ENCODE measurements at regions not wholly inside any gene's neighbourhood (a gene's known extent, or its start where the extent isn't known, plus 50 kb on each side); places are given as distances from the start of the nearest gene placed in this dataset.
"Not testable (repeated sequence)": the region's sequence is repeated elsewhere in the genome, so short reads cannot be mapped to it uniquely, and the experiment has no call there.

GRCh38 chr19:27975419-27976005 is 1237.4 kb downstream of the UQCRFS1 start:
- H3K4me1 ChIP-seq (ENCODE audit: insufficient read depth), result no peaks in the 10 kb centered on the region
- 83% methylated on average over 5 of the region's 5 CpGs for WGBS
- H3K36me3 ChIP-seq (ENCODE audit: insufficient read depth), result no peaks in the 10 kb centered on the region
- no peak overlapping the region for H3K4me3 ChIP-seq (ENCODE audit: low read depth, low read length)
- DNase-seq (ENCODE audit: extremely low spot score), result no peak
- H3K27ac ChIP-seq (ENCODE audit: low read depth), result no peak overlapping the region

GRCh38 chr19:27974082-27974513 is 1238.9 kb downstream of the UQCRFS1 start:
- 28% methylated on average over 2 of the region's 2 CpGs for WGBS
- no peaks in the 10 kb centered on the region for H3K4me1 ChIP-seq (ENCODE audit: insufficient read depth)
- H3K36me3 ChIP-seq (ENCODE audit: insufficient read depth), result no peaks in the 10 kb centered on the region
- no peak for DNase-seq (ENCODE audit: extremely low spot score)
- no peak overlapping the region for H3K4me3 ChIP-seq (ENCODE audit: low read depth, low read length)
- H3K27ac ChIP-seq (ENCODE audit: low read depth), result no peak overlapping the region

GRCh38 chr19:27972291-27973040 is 1240.5 kb downstream of the UQCRFS1 start:
- WGBS, result 52% methylated on average over 5 of the region's 5 CpGs
- Histone ChIP-seq H3K36me3 (ENCODE audit: insufficient read depth) (no peaks in the 10 kb centered on the region), H3K4me1 (ENCODE audit: insufficient read depth) (no peaks in the 10 kb centered on the region), H3K27ac (ENCODE audit: low read depth) (peak overlapping the region; percentile 35), H3K4me3 (ENCODE audit: low read depth, low read length) (no peak overlapping the region)
- peak; percentile 32 for DNase-seq (ENCODE audit: extremely low spot score)

- no peaks in the 10 kb centered on the region for H3K4me1 ChIP-seq (ENCODE audit: insufficient read depth)
- 91% methylated on average over 2 of the region's 2 CpGs for WGBS
- H3K36me3 ChIP-seq (ENCODE audit: insufficient read depth), result no peaks in the 10 kb centered on the region
- H3K4me3 ChIP-seq (ENCODE audit: low read depth, low read length), result no peak overlapping the region
- DNase-seq (ENCODE audit: extremely low spot score), result no peak
- no peak overlapping the region for H3K27ac ChIP-seq (ENCODE audit: low read depth)
These were observed 1241.1 kb downstream of the UQCRFS1 start for GRCh38 chr19:27971869-27972268.

GRCh38 chr19:27971071-27971470 is 1241.9 kb downstream of the UQCRFS1 start:
- Histone ChIP-seq H3K4me1 (ENCODE audit: insufficient read depth) (no peaks in the 10 kb centered on the region), H3K27ac (ENCODE audit: low read depth) (no peak overlapping the region), H3K36me3 (ENCODE audit: insufficient read depth) (no peaks in the 10 kb centered on the region), H3K4me3 (ENCODE audit: low read depth, low read length) (no peak overlapping the region)
- no peak for DNase-seq (ENCODE audit: extremely low spot score)
- WGBS, result 60% methylated on average over 5 of the region's 5 CpGs

GRCh38 chr19:27966390-27966816 is 1246.5 kb downstream of the UQCRFS1 start:
- DNase-seq (ENCODE audit: extremely low spot score), result no peak
- 23% methylated on average over 2 of the region's 2 CpGs for WGBS
- H3K36me3 ChIP-seq (ENCODE audit: insufficient read depth), result no peaks in the 10 kb centered on the region

GRCh38 chr19:27964185-27964584 is 1248.8 kb downstream of the UQCRFS1 start:
- DNase-seq (ENCODE audit: extremely low spot score), result no peak
- no peaks in the 10 kb centered on the region for H3K4me1 ChIP-seq (ENCODE audit: insufficient read depth)

More at GRCh38 chr19:27966390-27966816, 1246.5 kb downstream of the UQCRFS1 start:
- Histone ChIP-seq H3K4me1 (ENCODE audit: insufficient read depth) (no peaks in the 10 kb centered on the region), H3K27ac (ENCODE audit: low read depth) (no peak overlapping the region), H3K4me3 (ENCODE audit: low read depth, low read length) (no peak overlapping the region)

GRCh38 chr19:27962264-27962663 is 1250.7 kb downstream of the UQCRFS1 start:
- WGBS, result 65% methylated on average over 3 of the region's 3 CpGs
- no peak for DNase-seq (ENCODE audit: extremely low spot score)
- Histone ChIP-seq H3K36me3 (ENCODE audit: insufficient read depth) (no peaks in the 10 kb centered on the region), H3K4me1 (ENCODE audit: insufficient read depth) (no peaks in the 10 kb centered on the region), H3K27ac (ENCODE audit: low read depth) (no peak overlapping the region), H3K4me3 (ENCODE audit: low read depth, low read length) (no peak overlapping the region)

More at GRCh38 chr19:27964185-27964584, 1248.8 kb downstream of the UQCRFS1 start:
- H3K27ac ChIP-seq (ENCODE audit: low read depth), result no peak overlapping the region
- no peak overlapping the region for H3K4me3 ChIP-seq (ENCODE audit: low read depth, low read length)
- no peaks in the 10 kb centered on the region for H3K36me3 ChIP-seq (ENCODE audit: insufficient read depth)

- Histone ChIP-seq H3K4me3 (ENCODE audit: low read depth, low read length) (no peak overlapping the region), H3K27ac (ENCODE audit: low read depth) (no peak overlapping the region), H3K4me1 (ENCODE audit: insufficient read depth) (no peaks in the 10 kb centered on the region), H3K36me3 (ENCODE audit: insufficient read depth) (no peaks in the 10 kb centered on the region)
- DNase-seq (ENCODE audit: extremely low spot score), result no peak
- 50% methylated on average over 9 of the region's 9 CpGs for WGBS
These were observed 1257.2 kb downstream of the UQCRFS1 start for GRCh38 chr19:27955485-27956480.

GRCh38 chr19:27942607-27943006 is 1270.3 kb downstream of the UQCRFS1 start:
- not testable (repeated sequence) for H3K27ac ChIP-seq (ENCODE audit: low read depth); DNase-seq (ENCODE audit: extremely low spot score); H3K4me1 ChIP-seq (ENCODE audit: insufficient read depth); H3K4me3 ChIP-seq (ENCODE audit: low read depth, low read length); H3K36me3 ChIP-seq (ENCODE audit: insufficient read depth)
- 55% methylated on average over 4 of the region's 4 CpGs for WGBS

GRCh38 chr19:27936139-27936538 is 1276.8 kb downstream of the UQCRFS1 start:
- 60% methylated on average over 1 of the region's 1 CpG for whole genome bisulfite sequencing
- no peaks in the 10 kb centered on the region for H3K4me1 ChIP-seq (ENCODE audit: insufficient read depth)
- DNase-seq (ENCODE audit: extremely low spot score), result no peak
- H3K36me3 ChIP-seq (ENCODE audit: insufficient read depth), result no peaks in the 10 kb centered on the region
- H3K4me3 ChIP-seq (ENCODE audit: low read depth, low read length), result no peak overlapping the region
- H3K27ac ChIP-seq (ENCODE audit: low read depth), result no peak overlapping the region

- Histone ChIP-seq H3K36me3 (ENCODE audit: insufficient read depth) (no peaks in the 10 kb centered on the region), H3K27ac (ENCODE audit: low read depth) (no peak overlapping the region), H3K4me3 (ENCODE audit: low read depth, low read length) (no peak overlapping the region), H3K4me1 (ENCODE audit: insufficient read depth) (no peaks in the 10 kb centered on the region)
- no peak for DNase-seq (ENCODE audit: extremely low spot score)
These were observed 1277.3 kb downstream of the UQCRFS1 start for GRCh38 chr19:27935669-27936068.

- no peak overlapping the region for H3K4me3 ChIP-seq (ENCODE audit: low read depth, low read length)
- no peak overlapping the region for H3K27ac ChIP-seq (ENCODE audit: low read depth)
- DNase-seq (ENCODE audit: extremely low spot score), result no peak
- no peaks in the 10 kb centered on the region for H3K4me1 ChIP-seq (ENCODE audit: insufficient read depth)
- WGBS, result 66% methylated on average over 3 of the region's 3 CpGs
- no peaks in the 10 kb centered on the region for H3K36me3 ChIP-seq (ENCODE audit: insufficient read depth)
These were observed 1283.6 kb downstream of the UQCRFS1 start for GRCh38 chr19:27929399-27929798.
